ENCODE measurements at regions not wholly inside any gene's neighbourhood (a gene's known extent, or its start where the extent isn't known, plus 50 kb on each side); places are given as distances from the start of the nearest gene placed in this dataset.

GRCh38 chr1:8158995-8159394 is 132.9 kb upstream of the ERRFI1 start:
- Histone ChIP-seq H3K36me3 (ENCODE audit: insufficient read depth, low read length) (no peaks in the 10 kb centered on the region), H3F3A (ENCODE audit: low read depth) (no peaks in the 10 kb centered on the region), H4K20me1 (ENCODE audit: insufficient read depth, low read length, poor library complexity, severe bottlenecking) (no peaks in the 10 kb centered on the region), H3K79me2 (ENCODE audit: insufficient read depth, low read length) (no peaks in the 10 kb centered on the region), H3K9me2 (replicated peaks; ENCODE audit: low read depth, low read length) (no peaks in the 10 kb centered on the region), H3K9ac (ENCODE audit: low read depth, low read length, poor library complexity, severe bottlenecking) (no peak overlapping the region), H3K4me3 (ENCODE audit: low read length, poor library complexity, severe bottlenecking) (no peak overlapping the region), H3K4me1 (ENCODE audit: insufficient read depth, low read length, poor library complexity, severe bottlenecking) (no peaks in the 10 kb centered on the region), H2AFZ (ENCODE audit: low read length) (no peak overlapping the region), H3K9me3 (ENCODE audit: insufficient read depth, low read depth, low read length) (no peaks in the 10 kb centered on the region), H3K4me2 (ENCODE audit: low read depth, low read length, poor library complexity, severe bottlenecking) (no peak overlapping the region), H3K27me3 (ENCODE audit: insufficient read depth, low read length, poor library complexity, severe bottlenecking) (no peaks in the 10 kb centered on the region)
- TF ChIP-seq CTCF (conservative IDR thresholded peaks at IDR 0.05; ENCODE audit: low read length) (no peak), EZH2phosphoT487 (IDR thresholded peaks at IDR 0.05; ENCODE audit: borderline replicate concordance) (no peak)

- no peak overlapping the region for H3K4me3 ChIP-seq (ENCODE audit: low read length, poor library complexity, severe bottlenecking)
- TF ChIP-seq EZH2phosphoT487 (IDR thresholded peaks at IDR 0.05; ENCODE audit: borderline replicate concordance) = no peak
- no peak for TF ChIP-seq CTCF (conservative IDR thresholded peaks at IDR 0.05; ENCODE audit: low read length)
- no peak overlapping the region for H3K4me2 ChIP-seq (ENCODE audit: low read depth, low read length, poor library complexity, severe bottlenecking)
- peaks cover 1% of the 10 kb centered on the region; the same call in 1 of the 2 replicates for H3F3A ChIP-seq (ENCODE audit: low read depth)
- H3K27me3 ChIP-seq (ENCODE audit: insufficient read depth, low read length, poor library complexity, severe bottlenecking) = no peaks in the 10 kb centered on the region
- H3K9me2 ChIP-seq (replicated peaks; ENCODE audit: low read depth, low read length) = no peaks in the 10 kb centered on the region
- no peaks in the 10 kb centered on the region for H3K9me3 ChIP-seq (ENCODE audit: insufficient read depth, low read depth, low read length)
- no peaks in the 10 kb centered on the region for H3K36me3 ChIP-seq (ENCODE audit: insufficient read depth, low read length)
- no peaks in the 10 kb centered on the region for H4K20me1 ChIP-seq (ENCODE audit: insufficient read depth, low read length, poor library complexity, severe bottlenecking)
- H3K9ac ChIP-seq (ENCODE audit: low read depth, low read length, poor library complexity, severe bottlenecking) = no peak overlapping the region
- H3K79me2 ChIP-seq (ENCODE audit: insufficient read depth, low read length) = no peaks in the 10 kb centered on the region
- peaks cover 5% of the 10 kb centered on the region for H3K4me1 ChIP-seq (ENCODE audit: insufficient read depth, low read length, poor library complexity, severe bottlenecking)
- no peak overlapping the region for H2AFZ ChIP-seq (ENCODE audit: low read length)
Observed at GRCh38 chr1:8157765-8158164, 131.7 kb upstream of the ERRFI1 start.

- Histone ChIP-seq H3K4me1 (ENCODE audit: insufficient read depth, low read length, poor library complexity, severe bottlenecking) (peaks cover 17% of the 10 kb centered on the region), H3K27me3 (ENCODE audit: insufficient read depth, low read length, poor library complexity, severe bottlenecking) (no peaks in the 10 kb centered on the region), H3K36me3 (ENCODE audit: insufficient read depth, low read length) (no peaks in the 10 kb centered on the region), H2AFZ (ENCODE audit: low read length) (no peak overlapping the region), H4K20me1 (ENCODE audit: insufficient read depth, low read length, poor library complexity, severe bottlenecking) (no peaks in the 10 kb centered on the region), H3K4me3 (ENCODE audit: low read length, poor library complexity, severe bottlenecking) (no peak overlapping the region), H3F3A (ENCODE audit: low read depth) (peaks cover 3% of the 10 kb centered on the region; the same call in 1 of the 2 replicates), H3K79me2 (ENCODE audit: insufficient read depth, low read length) (no peaks in the 10 kb centered on the region), H3K9me2 (replicated peaks; ENCODE audit: low read depth, low read length) (no peaks in the 10 kb centered on the region), H3K4me2 (ENCODE audit: low read depth, low read length, poor library complexity, severe bottlenecking) (no peak overlapping the region), H3K9ac (ENCODE audit: low read depth, low read length, poor library complexity, severe bottlenecking) (no peak overlapping the region), H3K9me3 (ENCODE audit: insufficient read depth, low read depth, low read length) (no peaks in the 10 kb centered on the region)
- no peak for TF ChIP-seq CTCF (conservative IDR thresholded peaks at IDR 0.05; ENCODE audit: low read length)
- TF ChIP-seq EZH2phosphoT487 (IDR thresholded peaks at IDR 0.05; ENCODE audit: borderline replicate concordance) = no peak
Observed at GRCh38 chr1:8155528-8156186, 129.5 kb upstream of the ERRFI1 start.

Data from Loucy (cell line).